Lower leg skin (tissue), 3 donors: ENCODE measurements at regions not wholly inside any gene's neighbourhood (a gene's known extent, or its start where the extent isn't known, plus 50 kb on each side); places are given as distances from the start of the nearest gene placed in this dataset.

ENCODE experiments used
- CTCF ChIP-seq, 3 donors: fragments of 450-650 bp; IDR thresholded peaks; one replicate each; pipeline ENCODE4 v1.5.1; 2016; ENCODE audit warnings: antibody characterized with exemption in 3 of 3, mild to moderate bottlenecking in 3 of 3, moderate library complexity in 2 of 3
- POLR2A ChIP-seq, 2 donors: fragments of 450-650 bp; IDR thresholded peaks; one replicate each; pipeline ENCODE4 v1.6.1; 2016 to 2017; ENCODE audit warnings: antibody characterized with exemption in 2 of 2, mild to moderate bottlenecking in 1 of 2, moderate library complexity in 1 of 2

DNA sequence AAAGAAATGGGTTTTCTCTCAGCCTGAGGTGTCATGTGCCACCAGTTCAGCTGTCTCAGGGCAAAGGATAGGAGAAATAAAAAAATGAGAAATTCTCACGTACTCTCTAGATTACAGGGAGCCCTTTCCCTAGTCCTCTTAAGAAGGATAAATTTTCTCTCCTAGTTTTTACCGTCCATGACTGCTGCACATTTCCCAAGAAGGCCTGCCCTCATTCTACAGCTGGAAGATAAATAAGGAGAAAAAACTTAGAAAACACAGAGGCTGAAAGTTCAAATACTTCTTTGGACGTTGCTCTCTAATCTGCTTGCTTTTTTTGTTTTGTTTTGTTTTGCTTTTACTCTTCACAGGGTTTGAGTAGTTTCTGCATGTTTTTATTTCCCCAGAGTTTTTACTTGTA lies 211.9 kb downstream of the DCAF12L2 start:
- TF ChIP-seq CTCF (IDR thresholded peaks at IDR 0.05) (no peak), POLR2A (IDR thresholded peaks at IDR 0.05) (no peak)
